GM10266 (cell line): ENCODE measurements at regions not wholly inside any gene's neighbourhood (a gene's known extent, or its start where the extent isn't known, plus 50 kb on each side); places are given as distances from the start of the nearest gene placed in this dataset.

Source experiments
- DNase-seq: peaks from one replicate; pipeline ENCODE4 v3.0.0; 2012; ENCODE audit errors: extremely low spot score
- TF ChIP-seq, protein P1 (sequence below): IDR thresholded peaks from 2 replicates; pipeline ENCODE4 v1.5.1; 2012; ENCODE audit warnings: mild to moderate bottlenecking, low read depth; ENCODE audit not compliant: control insufficient read depth, insufficient read depth; ENCODE audit errors: missing control alignments

DNA sequence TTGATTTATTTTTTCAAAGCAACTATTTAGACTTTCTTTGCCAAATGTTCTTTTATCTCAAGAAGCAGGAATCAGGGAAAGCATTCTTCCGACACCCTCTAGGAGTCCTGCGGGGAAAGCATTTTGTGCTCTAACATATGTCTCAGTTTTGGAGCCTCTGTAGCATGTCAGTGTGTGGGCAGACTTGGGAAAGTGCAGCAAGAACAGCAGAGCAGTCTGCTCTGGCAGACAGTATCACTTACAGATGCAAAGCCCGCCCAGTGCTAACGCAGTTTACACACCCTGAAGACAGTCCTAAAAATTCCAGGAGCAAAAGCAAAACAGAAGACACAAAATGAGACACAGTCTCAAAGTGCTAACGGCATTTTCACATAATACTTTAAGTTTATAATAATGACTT is 393.5 kb downstream of the KLF12 start:
- TF ChIP-seq, protein P1, sequence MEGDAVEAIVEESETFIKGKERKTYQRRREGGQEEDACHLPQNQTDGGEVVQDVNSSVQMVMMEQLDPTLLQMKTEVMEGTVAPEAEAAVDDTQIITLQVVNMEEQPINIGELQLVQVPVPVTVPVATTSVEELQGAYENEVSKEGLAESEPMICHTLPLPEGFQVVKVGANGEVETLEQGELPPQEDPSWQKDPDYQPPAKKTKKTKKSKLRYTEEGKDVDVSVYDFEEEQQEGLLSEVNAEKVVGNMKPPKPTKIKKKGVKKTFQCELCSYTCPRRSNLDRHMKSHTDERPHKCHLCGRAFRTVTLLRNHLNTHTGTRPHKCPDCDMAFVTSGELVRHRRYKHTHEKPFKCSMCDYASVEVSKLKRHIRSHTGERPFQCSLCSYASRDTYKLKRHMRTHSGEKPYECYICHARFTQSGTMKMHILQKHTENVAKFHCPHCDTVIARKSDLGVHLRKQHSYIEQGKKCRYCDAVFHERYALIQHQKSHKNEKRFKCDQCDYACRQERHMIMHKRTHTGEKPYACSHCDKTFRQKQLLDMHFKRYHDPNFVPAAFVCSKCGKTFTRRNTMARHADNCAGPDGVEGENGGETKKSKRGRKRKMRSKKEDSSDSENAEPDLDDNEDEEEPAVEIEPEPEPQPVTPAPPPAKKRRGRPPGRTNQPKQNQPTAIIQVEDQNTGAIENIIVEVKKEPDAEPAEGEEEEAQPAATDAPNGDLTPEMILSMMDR = no peak
- no peak for DNase-seq

DNA sequence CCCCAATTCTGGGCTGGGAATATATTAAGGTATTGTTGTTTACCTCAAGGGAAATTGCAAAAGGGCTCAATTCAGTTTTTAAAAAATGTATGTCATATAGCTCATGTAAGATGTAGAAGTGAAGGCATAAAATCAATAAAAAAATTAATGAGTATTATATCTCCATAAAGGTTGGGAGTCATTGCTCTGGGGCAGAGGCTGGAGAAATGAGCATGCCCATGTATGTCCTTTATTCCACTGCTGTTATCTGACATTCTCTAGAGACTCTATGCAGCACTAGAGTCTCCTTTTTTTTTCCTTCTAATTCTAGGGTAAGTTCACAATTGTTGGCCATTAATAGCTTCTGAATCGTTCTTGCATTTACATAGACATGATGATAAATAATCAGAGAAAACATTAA is 394.8 kb downstream of the KLF12 start:
- DNase-seq = no peak
- TF ChIP-seq, protein P1 = no peak

DNA sequence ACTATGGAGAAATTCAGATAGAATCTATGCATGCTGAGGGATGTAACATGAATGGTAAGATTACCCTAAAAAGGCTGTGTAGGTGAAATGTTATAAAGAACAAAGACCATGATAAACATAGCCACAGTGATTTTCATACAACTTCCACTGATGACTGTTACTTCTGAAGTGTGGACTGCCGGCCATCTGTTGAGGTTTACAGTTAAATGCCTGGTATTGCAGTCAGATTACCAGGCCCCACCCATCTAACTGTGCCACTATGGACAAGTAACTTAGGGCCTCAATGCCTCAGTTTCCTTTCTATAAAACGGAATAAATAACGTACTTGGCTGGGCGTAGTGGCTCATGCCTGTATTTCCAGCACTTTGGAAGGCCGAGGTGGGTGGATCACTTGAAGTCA is 395.6 kb downstream of the KLF12 start:
- TF ChIP-seq, protein P1 = no peak
- no peak for DNase-seq

DNA sequence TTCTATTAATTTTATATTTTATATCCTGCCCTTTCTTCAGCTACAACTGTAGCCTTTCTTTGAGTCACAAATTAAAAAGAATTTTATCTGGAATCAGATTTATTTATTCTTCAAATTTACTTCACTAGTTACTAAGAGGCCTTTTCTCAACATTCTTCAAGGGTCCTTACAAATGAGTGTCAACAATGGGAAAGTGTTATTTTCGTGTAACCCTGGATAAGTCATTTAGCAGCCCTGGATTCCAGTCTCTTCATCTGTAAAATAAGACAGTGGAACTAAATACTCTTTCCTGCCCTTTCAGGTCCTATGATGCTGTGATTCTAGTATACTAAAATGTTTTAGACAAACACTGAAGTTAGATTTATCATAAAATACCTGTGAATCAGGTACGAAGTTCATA is 397.0 kb downstream of the KLF12 start:
- no peak for DNase-seq
- TF ChIP-seq, protein P1 = no peak

DNA sequence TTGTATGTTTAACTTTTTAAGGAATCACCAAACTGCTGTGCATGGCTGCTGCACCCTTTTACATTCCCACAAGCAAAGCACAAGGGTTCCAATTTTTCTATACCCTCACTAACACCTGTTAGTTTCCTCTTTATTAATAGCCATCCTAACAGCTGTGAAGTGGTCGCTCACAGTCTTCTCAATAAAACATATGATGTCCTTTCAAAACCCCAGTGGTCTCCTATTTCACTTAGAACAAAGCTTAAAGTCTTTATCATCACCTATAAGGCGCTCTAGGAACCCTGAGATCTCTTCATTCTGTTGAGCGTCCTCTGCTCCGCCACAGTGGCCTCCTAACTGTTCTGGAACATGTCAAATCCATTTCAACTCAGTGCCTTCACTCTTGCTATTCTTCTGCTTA is 400.5 kb downstream of the KLF12 start:
- TF ChIP-seq, protein P1 = no peak
- DNase-seq = no peak

DNA sequence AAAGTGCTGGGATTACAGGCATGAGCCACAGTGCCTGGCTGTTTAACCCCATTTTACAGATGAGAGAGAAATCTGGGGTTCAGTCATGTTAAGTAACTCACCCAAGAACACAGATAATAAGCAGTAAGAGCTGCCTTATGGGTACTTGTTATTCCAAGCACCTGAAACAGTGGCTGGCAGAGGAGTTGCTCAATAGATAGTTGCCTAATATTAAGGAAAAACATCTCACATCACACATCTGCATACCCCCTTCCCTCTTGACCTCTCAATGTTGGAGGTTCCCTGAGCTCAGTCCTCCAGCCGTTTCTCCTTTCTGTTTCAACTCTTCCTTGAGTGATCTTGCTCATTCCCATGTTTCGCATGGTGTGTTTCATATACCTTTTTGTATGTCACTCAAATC is 401.9 kb downstream of the KLF12 start:
- TF ChIP-seq, protein P1 = no peak
- no peak for DNase-seq

DNA sequence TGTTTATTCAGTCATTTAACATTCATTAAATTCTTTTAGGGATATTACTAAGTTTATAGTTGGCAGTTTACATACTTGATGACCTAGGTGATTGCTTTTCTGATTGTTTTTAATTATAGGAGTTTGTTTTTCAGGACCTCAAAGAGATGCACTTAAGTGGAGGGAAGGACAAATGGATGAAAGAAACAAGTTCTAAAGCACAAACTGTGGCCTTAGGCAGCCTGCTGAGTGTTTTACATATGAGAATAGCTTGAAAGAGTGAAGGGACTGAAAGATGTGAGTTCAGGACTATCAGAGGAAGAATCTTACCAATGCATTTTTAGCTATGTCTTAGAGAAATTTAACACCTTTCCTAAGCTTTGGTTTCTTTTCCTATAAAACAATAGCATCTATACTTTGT is 402.6 kb downstream of the KLF12 start:
- TF ChIP-seq, protein P1 = no peak

DNA sequence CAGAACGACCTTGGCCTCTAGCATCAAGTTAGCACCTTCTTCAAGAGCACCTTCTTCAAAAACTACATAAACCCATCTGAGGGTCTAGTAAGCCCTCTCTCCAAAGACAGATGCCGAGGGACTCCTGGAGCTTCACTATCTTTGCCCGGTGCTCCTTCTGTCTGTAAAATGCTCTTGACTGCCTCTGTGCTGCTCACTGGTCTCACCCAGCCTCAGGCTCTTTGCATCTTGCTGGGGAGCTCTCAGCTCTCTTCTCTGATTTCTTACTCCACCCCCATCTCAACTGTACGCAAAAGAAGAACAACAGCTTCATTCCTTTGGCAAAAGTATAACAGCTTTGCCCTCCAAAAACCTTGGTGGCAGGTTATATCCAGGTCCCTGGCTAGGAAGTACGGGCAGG is 404.2 kb downstream of the KLF12 start:
- no peak for DNase-seq
- TF ChIP-seq, protein P1 = no peak

More for the DNA sequence above, 402.6 kb downstream of the KLF12 start:
- no peak for DNase-seq
